IMR-90 (cell line): ENCODE measurements at regions not wholly inside any gene's neighbourhood (a gene's known extent, or its start where the extent isn't known, plus 50 kb on each side); places are given as distances from the start of the nearest gene placed in this dataset.

Source experiments
- ATAC-seq: fragments of 200-7000 bp; cut with Tn5 transposase; 2 replicates; pipeline ENCODE4 v1.9.1; 2020; ENCODE audit warnings: low read depth, mild to moderate bottlenecking, moderate library complexity
- BruUV-seq: library from RNA; stranded (reverse); fragments of 400-500 nt; replicated peaks from 2 replicates; lab custom pipeline; 2021; lab: Mats Ljungman, UMichigan
- CTCF ChIA-PET: fragments of 300-600 bp; formaldehyde crosslinking; extraction: SDS; loops from one replicate; lab custom pipeline; 2021; ENCODE audit warnings: antibody characterized with exemption; lab: Yijun Ruan, JAX
- POLR2A ChIA-PET: fragments of 300-600 bp; sonication (Branson Sonifier 250); formaldehyde crosslinking; loops from one replicate; lab custom pipeline; 2022; ENCODE audit warnings: antibody characterized with exemption; ENCODE audit not compliant: unreplicated experiment; lab: Charles Lee
- DNase-seq: peaks from one replicate; pipeline ENCODE4 v3.0.0; 2013
- H2AFZ ChIP-seq: replicated peaks from 2 replicates; pipeline ENCODE3; 2013; ENCODE audit warnings: low read length, mild to moderate bottlenecking; ENCODE audit not compliant: poor library complexity
- H2AK5ac ChIP-seq: 2 replicates; pipeline ENCODE4 v1.6.1; 2013; ENCODE audit warnings: low read depth, low read length, inconsistent platforms
- H2AK9ac ChIP-seq: replicated peaks from 2 replicates; pipeline ENCODE3; 2013; ENCODE audit warnings: mild to moderate bottlenecking, low read depth, low read length, moderate library complexity; ENCODE audit not compliant: poor library complexity
- H2BK120ac ChIP-seq: 2 replicates; pipeline ENCODE4 v1.6.1; 2013; ENCODE audit warnings: low read depth, low read length, inconsistent platforms
- H2BK15ac ChIP-seq: 3 replicates; pipeline ENCODE4 v1.6.1; 2013; ENCODE audit warnings: low read depth, low read length, inconsistent platforms
- H2BK20ac ChIP-seq: 2 replicates; pipeline ENCODE4 v1.6.1; 2013; ENCODE audit warnings: low read depth, mild to moderate bottlenecking, inconsistent platforms, low read length, moderate library complexity
- H2BK5ac ChIP-seq: 2 replicates; pipeline ENCODE4 v1.6.1; 2013; ENCODE audit warnings: mild to moderate bottlenecking, low read depth, low read length, inconsistent platforms; ENCODE audit not compliant: poor library complexity, severe bottlenecking
- H3K14ac ChIP-seq: replicated peaks from 2 replicates; pipeline ENCODE4 v1.6.1; 2013; ENCODE audit warnings: low read depth, low read length, inconsistent platforms
- H3K18ac ChIP-seq: 2 replicates; pipeline ENCODE4 v1.6.1; 2013; ENCODE audit warnings: low read depth, low read length, control low read depth
- H3K23ac ChIP-seq: 2 replicates; pipeline ENCODE4 v1.6.1; 2013; ENCODE audit warnings: low read depth, low read length, inconsistent platforms
- H3K27ac ChIP-seq: 2 replicates; pipeline ENCODE4 v1.5.1; 2013; ENCODE audit warnings: mild to moderate bottlenecking, control low read depth, low read length; ENCODE audit not compliant: insufficient read depth
- H3K27me3 ChIP-seq: 2 replicates; pipeline ENCODE4 v1.6.1; 2013; ENCODE audit warnings: low read length; ENCODE audit not compliant: control insufficient read depth, insufficient read depth
- H3K36me3 ChIP-seq: 2 replicates; pipeline ENCODE4 v1.6.1; 2013; ENCODE audit warnings: low read length, mixed read lengths; ENCODE audit not compliant: control insufficient read depth, insufficient read depth
- H3K4ac ChIP-seq: 2 replicates; pipeline ENCODE4 v1.6.1; 2013; ENCODE audit warnings: low read depth, low read length, inconsistent platforms
- H3K4me1 ChIP-seq: 2 replicates; pipeline ENCODE4 v1.6.1; 2013; ENCODE audit warnings: low read length, mixed read lengths; ENCODE audit not compliant: control insufficient read depth, insufficient read depth
- H3K4me2 ChIP-seq: 2 replicates; pipeline ENCODE4 v1.6.1; 2013; ENCODE audit warnings: low read depth, mild to moderate bottlenecking, control low read depth, low read length, moderate library complexity
- H3K4me3 ChIP-seq: 2 replicates; pipeline ENCODE4 v1.5.1; 2013; ENCODE audit warnings: low read depth, mild to moderate bottlenecking, control low read depth, low read length, moderate library complexity; ENCODE audit not compliant: insufficient read depth
- H3K56ac ChIP-seq: 2 replicates; pipeline ENCODE4 v1.6.1; 2013; ENCODE audit warnings: low read length, inconsistent platforms; ENCODE audit not compliant: insufficient read depth; ENCODE audit errors: extremely low read depth
- H3K79me1 ChIP-seq, 2 experiments: 2 replicates each; pipeline ENCODE4 v1.6.1; 2013; ENCODE audit warnings: low read length in 2 of 2, inconsistent platforms in 1 of 2, low read depth in 1 of 2
- H3K9ac ChIP-seq: 2 replicates; pipeline ENCODE4 v1.6.1; 2013; ENCODE audit warnings: low read depth, low read length, control low read depth
- H3K9me1 ChIP-seq: 2 replicates; pipeline ENCODE4 v1.6.1; 2013; ENCODE audit warnings: low read length, inconsistent platforms; ENCODE audit not compliant: insufficient read depth
- H3K9me3 ChIP-seq: 2 replicates; pipeline ENCODE4 v1.6.1; 2013; ENCODE audit warnings: low read length; ENCODE audit not compliant: control insufficient read depth, insufficient read depth
- H4K20me1 ChIP-seq: 2 replicates; pipeline ENCODE4 v1.6.1; 2013; ENCODE audit warnings: low read length, inconsistent platforms; ENCODE audit not compliant: insufficient read depth
- H4K5ac ChIP-seq: 2 replicates; pipeline ENCODE4 v1.6.1; 2013; ENCODE audit warnings: mild to moderate bottlenecking, low read depth, low read length, control low read depth
- H4K8ac ChIP-seq, 2 experiments: 2 replicates each; pipeline ENCODE4 v1.6.1; 2013; ENCODE audit warnings: low read depth in 2 of 2, low read length in 2 of 2, control low read depth in 1 of 2, inconsistent platforms in 1 of 2
- H4K91ac ChIP-seq: 2 replicates; pipeline ENCODE4 v1.6.1; 2013; ENCODE audit warnings: low read depth, low read length, inconsistent platforms; ENCODE audit not compliant: insufficient read depth
- SMC3 ChIP-seq: fragments of 150-350 bp; IDR thresholded peaks from 2 replicates; pipeline ENCODE4 v1.6.1; 2016; ENCODE audit warnings: low read depth, mild to moderate bottlenecking, antibody characterized with exemption, low read length, moderate library complexity
- USF2 ChIP-seq: fragments of 150-350 bp; IDR thresholded peaks from 2 replicates; pipeline ENCODE4 v1.6.1; 2017; ENCODE audit warnings: mild to moderate bottlenecking, antibody characterized with exemption, low read length, low read depth
- WGBS, 2 experiments: methylation state at CpG; one replicate each; pipeline versions ENCODE4 v1.1.5 to v1.1.7; 2013; ENCODE audit warnings: missing lambda C conversion rate in 2 of 2; ENCODE audit not compliant: insufficient read length in 1 of 2; ENCODE audit errors: extremely low coverage in 2 of 2; 5-methylcytosine and 5-hydroxymethylcytosine counted together
- dilution Hi-C: fragments of 300-500 bp; cut with HindIII; formaldehyde crosslinking; loops from one replicate; pipeline ENCODE4 v1.14.3; 2018; ENCODE audit warnings: low sequenced_read_pairs; ENCODE audit not compliant: unreplicated experiment
- in situ Hi-C: fragments of 300-500 bp; cut with MboI; formaldehyde crosslinking; loops from 3 replicates; pipeline ENCODE4 v1.14.3; 2019; ENCODE audit warnings: low sequenced_read_pairs, inconsistent platforms, mixed read lengths
- intact Hi-C: fragments of 100-400 bp; cut with micrococcal nuclease; formaldehyde crosslinking; loops from 2 replicates; pipeline ENCODE4 v1.10.0; 2022

DNA sequence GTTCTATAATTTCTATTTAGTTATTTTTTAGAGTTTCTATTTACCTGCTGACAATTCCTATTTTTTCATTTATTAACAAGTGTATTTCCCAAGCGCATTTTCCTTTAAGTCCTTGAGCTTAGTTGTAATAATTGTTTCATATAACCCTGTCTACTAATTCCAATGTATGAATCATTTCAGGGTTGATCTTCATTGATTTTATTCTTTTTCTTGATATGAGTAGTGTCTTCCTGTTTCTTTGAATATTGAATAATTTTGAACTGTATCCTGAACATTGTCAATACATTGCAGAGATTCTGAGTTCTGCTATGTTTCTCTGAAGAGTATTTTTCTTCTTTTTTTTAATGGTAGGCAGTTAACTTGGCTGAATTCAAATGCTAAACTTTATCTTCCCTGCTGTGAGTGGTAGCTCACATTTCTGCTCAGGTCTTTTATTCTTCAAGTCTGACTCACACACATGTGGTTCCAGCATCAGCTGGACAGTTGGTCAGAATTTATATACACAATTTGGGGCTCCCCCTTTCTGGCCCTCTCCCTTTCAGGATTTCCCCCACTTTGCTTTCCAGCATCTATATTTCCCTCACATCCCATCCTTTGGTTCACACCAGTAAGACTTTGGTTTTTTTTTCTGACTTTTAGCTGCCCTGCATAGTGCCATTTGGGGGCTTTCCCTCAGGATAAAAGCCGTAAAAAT lies 54.4 kb upstream of the WDR26 start:
- Histone ChIP-seq H3K56ac (no peak overlapping the region), H4K91ac (no peak overlapping the region), H3K14ac (no peak overlapping the region), H3K4me1 (peaks cover 11% of the 10 kb centered on the region), H3K23ac (no peak overlapping the region), H3K4me3 (no peak overlapping the region), H2AK5ac (no peak overlapping the region), H3K27me3 (no peaks in the 10 kb centered on the region), H3K9me3 (0 out of 2 replicates have a peak, but pooled peaks cover 3% of the 10 kb centered on the region), H4K5ac (no peak overlapping the region), H2BK120ac (no peak overlapping the region), H4K8ac (no peak overlapping the region), H2AK9ac (no peak overlapping the region), H3K18ac (no peak overlapping the region; the same call in 1 of the 2 replicates), H2BK20ac (no peak overlapping the region), H3K4ac (no peak overlapping the region), H3K9me1 (no peaks in the 10 kb centered on the region; the same call in 1 of the 2 replicates), H3K4me2 (no peak overlapping the region), H2BK5ac (no peak overlapping the region), H3K9ac (no peak overlapping the region), H2BK15ac (no peak overlapping the region), H2AFZ (no peak overlapping the region), H4K20me1 (no peaks in the 10 kb centered on the region), H3K27ac (no peak overlapping the region), H3K36me3 (no peaks in the 10 kb centered on the region), H3K79me1 (no peaks in the 10 kb centered on the region)
- no TSS peak for BruUV-seq
- intact Hi-C loops: no loop called here
- DNase-seq (peak; percentile 71), ATAC-seq (no peak)
- dilution Hi-C loops: no loop called here
- TF ChIP-seq SMC3 (no peak), USF2 (peak; percentile 19; the same call in 1 of the 2 replicates)
- WGBS, 2 experiments: no CpG with 5 or more reads among the region's 2 CpGs
- CTCF ChIA-PET: no interaction called here
- POLR2A ChIA-PET: interaction anchor here (1.2 kb wide), 1 partner anchor 9 kb away, joined by 3 read pairs; no protein-coding TSS in a partner anchor
- in situ Hi-C loops: loop anchor here (25.0 kb wide), 1 partner anchor 923 kb away; no protein-coding TSS in a partner anchor
